ENCODE measurements at regions not wholly inside any gene's neighbourhood (a gene's known extent, or its start where the extent isn't known, plus 50 kb on each side); places are given as distances from the start of the nearest gene placed in this dataset.

GRCh38 chr4:57287687-57288604 is 177.8 kb upstream of the IGFBP7 start:
- intact Hi-C loops (cut with micrococcal nuclease; ENCODE audit: unreplicated experiment), result no loop called here
- H2AFZ ChIP-seq (ENCODE audit: control insufficient read depth, low read depth, low read length), result no peak overlapping the region
- no peak for FAIRE-seq
- H3K79me2 ChIP-seq (ENCODE audit: control insufficient read depth, insufficient read depth, low read length), result no peaks in the 10 kb centered on the region
- no peaks in the 10 kb centered on the region for H3K36me3 ChIP-seq (ENCODE audit: control insufficient read depth in 2 of 2, insufficient read depth in 2 of 2, low read length in 1 of 2)
- no peaks in the 10 kb centered on the region for H3K9me3 ChIP-seq (replicated peaks; ENCODE audit: control insufficient read depth, insufficient read depth, low read length)
- ATAC-seq, result no peak
- H3K4me2 ChIP-seq (ENCODE audit: control insufficient read depth, insufficient read depth), result no peak overlapping the region
- in situ Hi-C loops (cut with MboI), result no loop called here
- no peaks in the 10 kb centered on the region for H4K20me1 ChIP-seq (ENCODE audit: control insufficient read depth, insufficient read depth)
- no peaks in the 10 kb centered on the region for H3K27me3 ChIP-seq (replicated peaks in 1 of 2; ENCODE audit: control insufficient read depth in 2 of 2, insufficient read depth in 2 of 2, low read length in 1 of 2)
- SMC1A ChIA-PET (ENCODE audit: uncharacterized antibody, unreplicated experiment), result no interaction called here
- no peak for DNase-seq (ENCODE audit: low read depth, low spot score)
- WGBS (ENCODE audit: insufficient coverage, insufficient replicate concordance, low lambda C conversion rate, missing lambda C conversion rate), result under 1% methylated on average over 5 of the region's 5 CpGs
- no peak overlapping the region for H3K4me3 ChIP-seq
- H3K27ac ChIP-seq (ENCODE audit: control insufficient read depth, insufficient read depth), result no peak overlapping the region
- POLR2A ChIA-PET, result no interaction called here
- RAD21 ChIA-PET (ENCODE audit: unreplicated experiment), result no interaction called here
- no peaks in the 10 kb centered on the region for H3K4me1 ChIP-seq (ENCODE audit: control insufficient read depth, insufficient read depth, low read length)
- CTCF ChIA-PET, result no interaction called here
- no TSS peak for BruUV-seq (replicated peaks)
- no peak overlapping the region for H3K9ac ChIP-seq (ENCODE audit: control insufficient read depth, insufficient read depth, low read length)
- no peak for TF ChIP-seq DPF2 (IDR thresholded peaks at IDR 0.05)
- TF ChIP-seq RELA (IDR thresholded peaks at IDR 0.05; ENCODE audit: borderline replicate concordance, partially characterized antibody), result no peak
- no peak for TF ChIP-seq EZH2 (IDR thresholded peaks at IDR 0.05; ENCODE audit: borderline replicate concordance, control insufficient read depth, low read depth, low read length)
- no peak for TF ChIP-seq EED (IDR thresholded peaks at IDR 0.05; ENCODE audit: low read depth)
- TF ChIP-seq MAX (IDR thresholded peaks at IDR 0.05; ENCODE audit: low read depth, low read length), result no peak
- TF ChIP-seq PRDM15 (CRISPR knock-in tag; IDR thresholded peaks at IDR 0.05), result no peak
- TF ChIP-seq STAT1 (conservative IDR thresholded peaks at IDR 0.05), result no peak
- TF ChIP-seq ZBTB40 (IDR thresholded peaks at IDR 0.05; ENCODE audit: borderline replicate concordance), result no peak
- no peak for TF ChIP-seq CTCF (IDR thresholded peaks at IDR 0.05 in 2 of 3, conservative IDR thresholded peaks at IDR 0.05 in 1 of 3; ENCODE audit: control insufficient read depth in 2 of 3, extremely low read depth in 1 of 3, insufficient read depth in 1 of 3, low read depth in 3 of 3, low read length in 3 of 3)
- no peak for TF ChIP-seq CBFB (IDR thresholded peaks at IDR 0.05; ENCODE audit: low read depth)
- no peak for TF ChIP-seq ZBED1 (IDR thresholded peaks at IDR 0.05; ENCODE audit: borderline replicate concordance)
- TF ChIP-seq USF1 (IDR thresholded peaks at IDR 0.05; ENCODE audit: borderline replicate concordance, extremely low read length, insufficient read depth, low read depth, low read length), result no peak

Measured in GM12878 (cell line).